Astrocyte (in vitro differentiated cells and primary cell): ENCODE measurements at regions not wholly inside any gene's neighbourhood (a gene's known extent, or its start where the extent isn't known, plus 50 kb on each side); places are given as distances from the start of the nearest gene placed in this dataset.

Source experiments
- DNase-seq: peaks from one replicate; pipeline ENCODE4 v3.0.0-alpha.2; 2010; ENCODE audit warnings: low read depth
- FAIRE-seq: peaks from 2 replicates; lab custom pipeline; 2011; peaks lifted over from hg19 to GRCh38; lab: Jason Lieb, UNC
- H2AFZ ChIP-seq: 2 replicates; pipeline ENCODE4 v1.6.0; 2012; ENCODE audit warnings: low read depth, low read length, inconsistent platforms
- H3K27ac ChIP-seq: 2 replicates; pipeline ENCODE4 v1.5.1; 2011; ENCODE audit warnings: low read depth, low read length, inconsistent platforms
- H3K27me3 ChIP-seq: 2 replicates; pipeline ENCODE4 v1.6.0; 2011; ENCODE audit warnings: low read length, inconsistent platforms; ENCODE audit not compliant: insufficient read depth
- H3K36me3 ChIP-seq: 2 replicates; pipeline ENCODE4 v1.5.1; 2011; ENCODE audit warnings: low read length, inconsistent platforms; ENCODE audit not compliant: insufficient read depth
- H3K4me1 ChIP-seq: 2 replicates; pipeline ENCODE4 v1.5.1; 2011; ENCODE audit warnings: low read length, inconsistent platforms; ENCODE audit not compliant: insufficient read depth
- H3K4me2 ChIP-seq: 2 replicates; pipeline ENCODE4 v1.6.0; 2012; ENCODE audit warnings: low read length, inconsistent platforms
- H3K4me3 ChIP-seq: 2 replicates; pipeline ENCODE4 v1.5.1; 2011; ENCODE audit warnings: low read depth, mild to moderate bottlenecking, low read length, inconsistent platforms; ENCODE audit not compliant: insufficient read depth
- H3K79me2 ChIP-seq: 2 replicates; pipeline ENCODE4 v1.6.0; 2012; ENCODE audit warnings: mild to moderate bottlenecking, low read length, inconsistent platforms; ENCODE audit not compliant: insufficient read depth
- H3K9ac ChIP-seq: 2 replicates; pipeline ENCODE4 v1.6.0; 2012; ENCODE audit warnings: mild to moderate bottlenecking, low read length, inconsistent platforms
- H3K9me3 ChIP-seq: 2 replicates; pipeline ENCODE4 v1.5.1; 2012; ENCODE audit warnings: low read depth, mild to moderate bottlenecking, low read length, inconsistent platforms; ENCODE audit not compliant: insufficient read depth
- H4K20me1 ChIP-seq: 2 replicates; pipeline ENCODE4 v1.6.0; 2012; ENCODE audit warnings: low read length, inconsistent platforms; ENCODE audit not compliant: insufficient read depth
- H3K27ac Mint-ChIP-seq: one replicate; pipeline ENCODE4 v1.8.0; 2021; ENCODE audit warnings: mild to moderate bottlenecking, mixed read lengths; ENCODE audit not compliant: unreplicated experiment
- H3K27me3 Mint-ChIP-seq: one replicate; pipeline ENCODE4 v1.8.0; 2021; ENCODE audit warnings: low read depth, mixed read lengths; ENCODE audit not compliant: unreplicated experiment
- H3K36me3 Mint-ChIP-seq: one replicate; pipeline ENCODE4 v1.8.0; 2021; ENCODE audit warnings: low read depth, mixed read lengths; ENCODE audit not compliant: unreplicated experiment
- H3K4me1 Mint-ChIP-seq: one replicate; pipeline ENCODE4 v1.8.0; 2021; ENCODE audit warnings: low read depth, mixed read lengths; ENCODE audit not compliant: unreplicated experiment
- H3K4me3 Mint-ChIP-seq: one replicate; pipeline ENCODE4 v1.8.0; 2021; ENCODE audit warnings: mild to moderate bottlenecking, moderate library complexity, mixed read lengths; ENCODE audit not compliant: unreplicated experiment
- H3K9me3 Mint-ChIP-seq: one replicate; pipeline ENCODE4 v1.8.0; 2021; ENCODE audit warnings: mild to moderate bottlenecking, mixed read lengths; ENCODE audit not compliant: unreplicated experiment
- EZH2 ChIP-seq: IDR thresholded peaks from 2 replicates; pipeline ENCODE4 v1.6.1; 2012; ENCODE audit warnings: mild to moderate bottlenecking, low read length, inconsistent platforms; ENCODE audit not compliant: insufficient read depth
- TF ChIP-seq, protein P1 (sequence below): IDR thresholded peaks from 2 replicates; pipeline ENCODE4 v1.5.1; 2011; ENCODE audit warnings: low read depth, mild to moderate bottlenecking, inconsistent platforms, low read length, moderate library complexity; ENCODE audit not compliant: insufficient read depth

DNA sequence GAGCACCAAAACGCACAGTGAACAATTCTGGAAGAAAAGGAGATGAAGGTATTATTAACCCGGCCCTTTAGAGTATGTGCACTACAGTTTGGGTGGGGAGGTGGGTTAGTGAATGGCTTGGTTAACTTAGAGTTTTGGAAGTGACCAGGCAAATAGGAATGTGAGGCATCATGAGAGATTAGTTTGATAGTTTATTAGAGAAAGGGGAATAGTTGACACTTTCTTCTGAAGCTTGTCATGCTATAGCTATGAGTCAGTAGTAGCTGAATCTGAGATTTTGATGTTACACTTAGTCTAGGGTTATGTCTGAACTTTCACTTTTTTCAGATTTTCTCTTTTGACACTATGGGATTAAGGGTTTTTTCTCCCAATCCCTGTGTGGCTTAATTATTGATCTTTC, 567.2 kb downstream of the SNAPC1 start:
- no peaks in the 10 kb centered on the region for H3K27me3 ChIP-seq
- no peaks in the 10 kb centered on the region for H3K9me3 ChIP-seq
- DNase-seq = peak; percentile 90
- H3K9me3 Mint-ChIP-seq = peaks cover 3% of the 10 kb centered on the region
- H3K9ac ChIP-seq = no peak overlapping the region
- H3K79me2 ChIP-seq = no peaks in the 10 kb centered on the region
- peak overlapping the region; percentile 30 for H3K27ac ChIP-seq
- no peaks in the 10 kb centered on the region for H3K36me3 Mint-ChIP-seq
- peak overlapping the region; percentile 85 for H3K27ac Mint-ChIP-seq
- peaks cover 4% of the 10 kb centered on the region for H3K4me1 Mint-ChIP-seq
- H4K20me1 ChIP-seq = no peaks in the 10 kb centered on the region
- no peak overlapping the region for H2AFZ ChIP-seq
- H3K4me3 Mint-ChIP-seq = no peak overlapping the region
- no peaks in the 10 kb centered on the region for H3K27me3 Mint-ChIP-seq
- no peak for TF ChIP-seq EZH2
- TF ChIP-seq, protein P1, sequence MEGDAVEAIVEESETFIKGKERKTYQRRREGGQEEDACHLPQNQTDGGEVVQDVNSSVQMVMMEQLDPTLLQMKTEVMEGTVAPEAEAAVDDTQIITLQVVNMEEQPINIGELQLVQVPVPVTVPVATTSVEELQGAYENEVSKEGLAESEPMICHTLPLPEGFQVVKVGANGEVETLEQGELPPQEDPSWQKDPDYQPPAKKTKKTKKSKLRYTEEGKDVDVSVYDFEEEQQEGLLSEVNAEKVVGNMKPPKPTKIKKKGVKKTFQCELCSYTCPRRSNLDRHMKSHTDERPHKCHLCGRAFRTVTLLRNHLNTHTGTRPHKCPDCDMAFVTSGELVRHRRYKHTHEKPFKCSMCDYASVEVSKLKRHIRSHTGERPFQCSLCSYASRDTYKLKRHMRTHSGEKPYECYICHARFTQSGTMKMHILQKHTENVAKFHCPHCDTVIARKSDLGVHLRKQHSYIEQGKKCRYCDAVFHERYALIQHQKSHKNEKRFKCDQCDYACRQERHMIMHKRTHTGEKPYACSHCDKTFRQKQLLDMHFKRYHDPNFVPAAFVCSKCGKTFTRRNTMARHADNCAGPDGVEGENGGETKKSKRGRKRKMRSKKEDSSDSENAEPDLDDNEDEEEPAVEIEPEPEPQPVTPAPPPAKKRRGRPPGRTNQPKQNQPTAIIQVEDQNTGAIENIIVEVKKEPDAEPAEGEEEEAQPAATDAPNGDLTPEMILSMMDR = no peak
- H3K36me3 ChIP-seq = no peaks in the 10 kb centered on the region
- no peak overlapping the region for H3K4me3 ChIP-seq
- H3K4me1 ChIP-seq = peaks cover 7% of the 10 kb centered on the region
- peak; percentile 9 for FAIRE-seq
- peak overlapping the region; percentile 29 for H3K4me2 ChIP-seq

DNA sequence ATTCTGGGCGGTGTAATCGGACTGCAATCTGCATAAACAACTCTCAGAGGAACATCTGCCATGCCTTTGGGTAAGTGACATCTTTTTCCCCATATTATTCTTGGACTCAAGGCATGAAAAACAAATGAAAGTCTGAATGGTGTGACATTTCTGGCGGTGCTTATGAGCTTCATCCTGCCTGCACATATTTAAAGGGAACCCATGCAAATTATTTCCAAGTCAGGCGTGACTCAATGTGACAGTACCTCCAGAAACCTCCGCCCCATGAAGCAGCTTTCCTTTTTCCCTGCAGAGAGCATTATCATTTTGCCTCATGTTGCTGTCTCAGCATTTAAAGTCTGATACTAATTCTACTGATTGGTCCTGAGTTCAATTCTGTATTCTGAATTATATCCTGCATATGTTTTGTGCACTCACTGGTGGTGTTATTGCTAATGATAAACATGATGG, 585.4 kb downstream of the SNAPC1 start:
- Histone ChIP-seq H4K20me1 (no peaks in the 10 kb centered on the region), H3K27me3 (no peaks in the 10 kb centered on the region), H3K36me3 (no peaks in the 10 kb centered on the region), H2AFZ (no peak overlapping the region), H3K4me2 (no peak overlapping the region), H3K9ac (no peak overlapping the region), H3K4me3 (no peak overlapping the region), H3K79me2 (no peaks in the 10 kb centered on the region), H3K4me1 (no peaks in the 10 kb centered on the region), H3K9me3 (no peaks in the 10 kb centered on the region), H3K27ac (no peak overlapping the region)
- Mint-ChIP-seq H3K27ac (no peak overlapping the region), H3K4me1 (no peaks in the 10 kb centered on the region), H3K9me3 (no peaks in the 10 kb centered on the region), H3K4me3 (no peak overlapping the region), H3K27me3 (no peaks in the 10 kb centered on the region), H3K36me3 (no peaks in the 10 kb centered on the region)
- DNase-seq = no peak
- no peak for FAIRE-seq
- no peak for TF ChIP-seq EZH2
- TF ChIP-seq, protein P1 = no peak

DNA sequence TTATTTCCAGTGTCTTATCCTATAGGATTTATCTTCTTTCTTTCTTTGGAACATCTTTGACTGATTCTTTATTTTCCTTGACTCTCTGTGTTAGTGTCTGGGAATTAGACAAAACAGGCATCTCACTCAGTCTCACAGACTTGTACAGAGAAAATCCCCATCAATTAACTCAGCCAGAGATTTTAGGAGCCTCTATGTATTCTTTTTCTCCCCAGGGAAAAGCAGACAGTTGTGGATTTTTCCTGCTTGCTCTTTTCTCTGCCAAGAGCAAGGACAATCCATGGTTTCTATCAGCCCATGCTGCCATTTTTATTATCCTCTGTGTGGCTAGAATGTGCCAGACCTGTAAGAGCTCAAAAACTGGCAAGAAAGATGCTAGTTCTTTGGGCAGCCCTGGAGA, 595.1 kb downstream of the SNAPC1 start:
- Histone ChIP-seq H4K20me1 (no peaks in the 10 kb centered on the region), H3K79me2 (no peaks in the 10 kb centered on the region), H2AFZ (no peak overlapping the region), H3K4me1 (no peaks in the 10 kb centered on the region), H3K27ac (no peak overlapping the region), H3K9ac (no peak overlapping the region), H3K27me3 (no peaks in the 10 kb centered on the region), H3K9me3 (no peaks in the 10 kb centered on the region), H3K4me2 (no peak overlapping the region), H3K36me3 (no peaks in the 10 kb centered on the region), H3K4me3 (no peak overlapping the region)
- Mint-ChIP-seq H3K27me3 (no peaks in the 10 kb centered on the region), H3K27ac (no peak overlapping the region), H3K36me3 (no peaks in the 10 kb centered on the region), H3K9me3 (peaks cover 6% of the 10 kb centered on the region), H3K4me1 (no peaks in the 10 kb centered on the region), H3K4me3 (no peak overlapping the region)
- DNase-seq (no peak), FAIRE-seq (no peak)
- no peak for TF ChIP-seq EZH2
